Neural cell (in vitro differentiated cells): ENCODE measurements at regions not wholly inside any gene's neighbourhood (a gene's known extent, or its start where the extent isn't known, plus 50 kb on each side); places are given as distances from the start of the nearest gene placed in this dataset.

Source experiments
- H2AFZ ChIP-seq: fragments of 200-600, 300-800 bp; sonication (generic), shearing (Covaris generic); 2 replicates; pipeline ENCODE4 v1.6.0; 2014; ENCODE audit warnings: low read depth, mild to moderate bottlenecking, antibody characterized with exemption, low read length, moderate library complexity
- H3F3A ChIP-seq: fragments of 200-600 bp; shearing (Covaris generic); 2 replicates; pipeline ENCODE4 v1.6.1; 2016; ENCODE audit warnings: mild to moderate bottlenecking, moderate library complexity, mixed read lengths, antibody characterized with exemption, low read length; ENCODE audit not compliant: insufficient read depth, poor library complexity, severe bottlenecking
- H3K27ac ChIP-seq: fragments of 200-600, 300-800 bp; sonication (generic), shearing (Covaris generic); 2 replicates; pipeline ENCODE4 v1.5.1; 2014; ENCODE audit warnings: mild to moderate bottlenecking, low read length, moderate library complexity
- H3K27me3 ChIP-seq: fragments of 300-800, 200-600 bp; sonication (generic), shearing (Covaris generic); 2 replicates; pipeline ENCODE4 v1.6.0; 2014; ENCODE audit warnings: mild to moderate bottlenecking, low read depth, low read length, moderate library complexity; ENCODE audit not compliant: insufficient read depth
- H3K36me3 ChIP-seq: fragments of 300-800, 200-600 bp; sonication (generic), shearing (Covaris generic); 2 replicates; pipeline ENCODE4 v1.5.1; 2014; ENCODE audit warnings: mild to moderate bottlenecking, antibody characterized with exemption, low read length, moderate library complexity; ENCODE audit not compliant: insufficient read depth
- H3K4me2 ChIP-seq: fragments of 300-800, 200-600 bp; sonication (generic), shearing (Covaris generic); 2 replicates; pipeline ENCODE4 v1.6.0; 2014; ENCODE audit warnings: mild to moderate bottlenecking, low read length
- H3K4me3 ChIP-seq: fragments of 300-800, 200-600 bp; sonication (generic), shearing (Covaris generic); 2 replicates; pipeline ENCODE4 v1.5.1; 2014; ENCODE audit warnings: mild to moderate bottlenecking, low read length, moderate library complexity
- H3K79me2 ChIP-seq: fragments of 200-600 bp; shearing (Covaris generic); replicated peaks from 2 replicates; pipeline ENCODE4 v1.6.0; 2014; ENCODE audit warnings: mild to moderate bottlenecking, low read length, moderate library complexity; ENCODE audit not compliant: insufficient read depth
- H3K9ac ChIP-seq: fragments of 300-800, 200-600 bp; sonication (generic), shearing (Covaris generic); 2 replicates; pipeline ENCODE4 v1.6.1; 2016; ENCODE audit warnings: mild to moderate bottlenecking, low read length, mixed read lengths
- H3K9me2 ChIP-seq: fragments of 200-600 bp; shearing (Covaris generic); 2 replicates; pipeline ENCODE4 v1.6.1; 2016; ENCODE audit warnings: mild to moderate bottlenecking, low read length, mixed read lengths; ENCODE audit not compliant: insufficient read depth
- H3K9me3 ChIP-seq: fragments of 200-600, 300-800 bp; sonication (generic), shearing (Covaris generic); 2 replicates; pipeline ENCODE4 v1.6.1; 2016; ENCODE audit warnings: mild to moderate bottlenecking, mixed run types, low read length, moderate library complexity, mixed read lengths
- H4K20me1 ChIP-seq: fragments of 200-600 bp; shearing (Covaris generic); 2 replicates; pipeline ENCODE4 v1.6.1; 2016; ENCODE audit warnings: mild to moderate bottlenecking, mixed run types; ENCODE audit not compliant: insufficient read depth
- EP300 ChIP-seq: fragments of 450-650 bp; conservative IDR thresholded peaks from 2 replicates; pipeline ENCODE4 v1.6.1; 2014; ENCODE audit warnings: antibody characterized with exemption, mild to moderate bottlenecking, moderate library complexity; ENCODE audit not compliant: poor library complexity, severe bottlenecking
- EZH2 ChIP-seq: fragments of 200-600, 300-800 bp; shearing (Covaris generic), sonication (generic); IDR thresholded peaks from 2 replicates; pipeline ENCODE4 v1.6.1; 2014; ENCODE audit warnings: antibody characterized with exemption, low read length, borderline replicate concordance, mild to moderate bottlenecking; ENCODE audit not compliant: insufficient read depth, poor library complexity, severe bottlenecking
- MXI1 ChIP-seq: fragments of 450-650 bp; conservative IDR thresholded peaks from 2 replicates; pipeline ENCODE4 v1.6.1; 2014; ENCODE audit warnings: antibody characterized with exemption, mild to moderate bottlenecking; ENCODE audit not compliant: poor library complexity, severe bottlenecking
- POLR2AphosphoS5 ChIP-seq: IDR thresholded peaks from 2 replicates; pipeline ENCODE4 v1.6.1; 2012
- RAD21 ChIP-seq: fragments of 450-650 bp; conservative IDR thresholded peaks from 2 replicates; pipeline ENCODE4 v1.6.1; 2014; ENCODE audit warnings: antibody characterized with exemption, mild to moderate bottlenecking, moderate library complexity
- SMC3 ChIP-seq: fragments of 450-650 bp; conservative IDR thresholded peaks from 2 replicates; pipeline ENCODE4 v1.6.1; 2014; ENCODE audit warnings: antibody characterized with exemption, mild to moderate bottlenecking, moderate library complexity; ENCODE audit not compliant: poor library complexity
- TAF1 ChIP-seq: IDR thresholded peaks from 2 replicates; pipeline ENCODE4 v1.6.1; 2012; ENCODE audit warnings: low read depth
- TF ChIP-seq, protein P1 (sequence below): IDR thresholded peaks from 2 replicates; pipeline ENCODE4 v1.6.1; 2012; ENCODE audit warnings: borderline replicate concordance
- TF ChIP-seq, protein P2 (sequence below): fragments of 450-650 bp; IDR thresholded peaks from 2 replicates; pipeline ENCODE4 v1.5.1; 2014; ENCODE audit warnings: antibody characterized with exemption, mild to moderate bottlenecking, moderate library complexity; ENCODE audit not compliant: poor library complexity, severe bottlenecking

DNA sequence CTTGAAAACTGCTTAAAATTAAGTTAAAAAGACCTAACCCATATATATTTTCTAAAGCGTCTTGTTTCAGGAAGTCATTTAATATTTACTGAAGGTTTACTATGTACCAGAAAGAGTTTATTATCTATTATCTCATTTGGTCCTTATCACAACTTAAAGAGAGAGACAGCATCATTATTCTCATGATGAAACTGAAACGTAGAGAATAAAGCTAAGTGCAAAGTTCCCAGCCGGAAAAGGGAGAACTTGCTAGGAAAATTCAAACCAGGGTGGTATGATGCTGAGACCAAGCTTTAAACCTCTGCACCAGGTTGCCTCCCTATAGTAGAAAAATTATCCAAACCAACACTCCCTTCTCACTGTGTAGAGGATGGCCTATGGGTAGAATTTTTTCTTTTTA, 207.7 kb upstream of the BMPER start:
- Histone ChIP-seq H3F3A (no peaks in the 10 kb centered on the region), H3K36me3 (no peaks in the 10 kb centered on the region), H3K9me3 (no peaks in the 10 kb centered on the region), H3K9ac (no peak overlapping the region), H3K79me2 (no peaks in the 10 kb centered on the region), H3K9me2 (no peaks in the 10 kb centered on the region), H3K27me3 (no peaks in the 10 kb centered on the region), H2AFZ (no peak overlapping the region), H4K20me1 (no peaks in the 10 kb centered on the region), H3K4me2 (no peak overlapping the region), H3K27ac (no peak overlapping the region), H3K4me3 (no peak overlapping the region)
- no peak for TF ChIP-seq SMC3
- TF ChIP-seq RAD21: no peak
- TF ChIP-seq POLR2AphosphoS5: no peak
- no peak for TF ChIP-seq MXI1
- TF ChIP-seq EZH2: no peak
- TF ChIP-seq TAF1: no peak
- no peak for TF ChIP-seq EP300
- TF ChIP-seq, protein P1, sequence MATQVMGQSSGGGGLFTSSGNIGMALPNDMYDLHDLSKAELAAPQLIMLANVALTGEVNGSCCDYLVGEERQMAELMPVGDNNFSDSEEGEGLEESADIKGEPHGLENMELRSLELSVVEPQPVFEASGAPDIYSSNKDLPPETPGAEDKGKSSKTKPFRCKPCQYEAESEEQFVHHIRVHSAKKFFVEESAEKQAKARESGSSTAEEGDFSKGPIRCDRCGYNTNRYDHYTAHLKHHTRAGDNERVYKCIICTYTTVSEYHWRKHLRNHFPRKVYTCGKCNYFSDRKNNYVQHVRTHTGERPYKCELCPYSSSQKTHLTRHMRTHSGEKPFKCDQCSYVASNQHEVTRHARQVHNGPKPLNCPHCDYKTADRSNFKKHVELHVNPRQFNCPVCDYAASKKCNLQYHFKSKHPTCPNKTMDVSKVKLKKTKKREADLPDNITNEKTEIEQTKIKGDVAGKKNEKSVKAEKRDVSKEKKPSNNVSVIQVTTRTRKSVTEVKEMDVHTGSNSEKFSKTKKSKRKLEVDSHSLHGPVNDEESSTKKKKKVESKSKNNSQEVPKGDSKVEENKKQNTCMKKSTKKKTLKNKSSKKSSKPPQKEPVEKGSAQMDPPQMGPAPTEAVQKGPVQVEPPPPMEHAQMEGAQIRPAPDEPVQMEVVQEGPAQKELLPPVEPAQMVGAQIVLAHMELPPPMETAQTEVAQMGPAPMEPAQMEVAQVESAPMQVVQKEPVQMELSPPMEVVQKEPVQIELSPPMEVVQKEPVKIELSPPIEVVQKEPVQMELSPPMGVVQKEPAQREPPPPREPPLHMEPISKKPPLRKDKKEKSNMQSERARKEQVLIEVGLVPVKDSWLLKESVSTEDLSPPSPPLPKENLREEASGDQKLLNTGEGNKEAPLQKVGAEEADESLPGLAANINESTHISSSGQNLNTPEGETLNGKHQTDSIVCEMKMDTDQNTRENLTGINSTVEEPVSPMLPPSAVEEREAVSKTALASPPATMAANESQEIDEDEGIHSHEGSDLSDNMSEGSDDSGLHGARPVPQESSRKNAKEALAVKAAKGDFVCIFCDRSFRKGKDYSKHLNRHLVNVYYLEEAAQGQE: no peak
- TF ChIP-seq, protein P2, sequence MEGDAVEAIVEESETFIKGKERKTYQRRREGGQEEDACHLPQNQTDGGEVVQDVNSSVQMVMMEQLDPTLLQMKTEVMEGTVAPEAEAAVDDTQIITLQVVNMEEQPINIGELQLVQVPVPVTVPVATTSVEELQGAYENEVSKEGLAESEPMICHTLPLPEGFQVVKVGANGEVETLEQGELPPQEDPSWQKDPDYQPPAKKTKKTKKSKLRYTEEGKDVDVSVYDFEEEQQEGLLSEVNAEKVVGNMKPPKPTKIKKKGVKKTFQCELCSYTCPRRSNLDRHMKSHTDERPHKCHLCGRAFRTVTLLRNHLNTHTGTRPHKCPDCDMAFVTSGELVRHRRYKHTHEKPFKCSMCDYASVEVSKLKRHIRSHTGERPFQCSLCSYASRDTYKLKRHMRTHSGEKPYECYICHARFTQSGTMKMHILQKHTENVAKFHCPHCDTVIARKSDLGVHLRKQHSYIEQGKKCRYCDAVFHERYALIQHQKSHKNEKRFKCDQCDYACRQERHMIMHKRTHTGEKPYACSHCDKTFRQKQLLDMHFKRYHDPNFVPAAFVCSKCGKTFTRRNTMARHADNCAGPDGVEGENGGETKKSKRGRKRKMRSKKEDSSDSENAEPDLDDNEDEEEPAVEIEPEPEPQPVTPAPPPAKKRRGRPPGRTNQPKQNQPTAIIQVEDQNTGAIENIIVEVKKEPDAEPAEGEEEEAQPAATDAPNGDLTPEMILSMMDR: no peak

DNA sequence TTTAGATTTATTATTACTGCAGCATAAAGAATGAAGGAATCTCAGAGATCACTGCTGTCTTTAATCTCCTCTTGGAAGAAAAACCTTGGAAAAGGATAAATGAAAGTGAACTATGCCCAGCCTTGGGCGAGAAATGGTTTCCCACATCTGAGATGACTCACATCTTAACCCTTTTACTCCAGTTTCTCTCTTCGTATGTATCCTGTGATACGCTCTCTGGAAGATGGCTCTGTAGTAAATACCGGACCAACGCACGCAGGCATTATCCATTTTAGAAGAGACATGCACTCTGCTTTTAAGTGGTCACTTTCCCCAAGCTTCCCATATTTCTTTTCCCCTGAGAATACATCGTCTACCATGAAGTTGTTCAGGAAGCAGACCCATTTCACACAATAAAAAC, 207.3 kb upstream of the BMPER start:
- Histone ChIP-seq H2AFZ (no peak overlapping the region), H3K79me2 (no peaks in the 10 kb centered on the region), H3K9ac (no peak overlapping the region), H3K27ac (no peak overlapping the region), H3K9me3 (no peaks in the 10 kb centered on the region), H3K27me3 (no peaks in the 10 kb centered on the region), H3K4me2 (no peak overlapping the region), H3K36me3 (no peaks in the 10 kb centered on the region), H3K4me3 (no peak overlapping the region), H3K9me2 (no peaks in the 10 kb centered on the region), H4K20me1 (no peaks in the 10 kb centered on the region), H3F3A (no peaks in the 10 kb centered on the region)
- TF ChIP-seq TAF1 (no peak), EP300 (no peak)
- TF ChIP-seq, protein P2: no peak
